Tongue (tissue), 1 donor: ENCODE measurements at regions not wholly inside any gene's neighbourhood (a gene's known extent, or its start where the extent isn't known, plus 50 kb on each side); places are given as distances from the start of the nearest gene placed in this dataset.
"Not testable (repeated sequence)": the region's sequence is repeated elsewhere in the genome, so short reads cannot be mapped to it uniquely, and the experiment has no call there.

ENCODE experiments used
- DNase-seq: peaks from one replicate; pipeline ENCODE4 v3.0.0-alpha.2; 2015

- DNase-seq = no peak
Measured at GRCh38 chr3:86887876-86888275, 103.1 kb downstream of the VGLL3 start.

- DNase-seq = no peak
Measured at GRCh38 chr3:86880066-86880465, 110.9 kb downstream of the VGLL3 start.

GRCh38 chr3:86876504-86877181 lies 114.3 kb downstream of the VGLL3 start:
- not testable (repeated sequence) for DNase-seq

- not testable (repeated sequence) for DNase-seq
Measured at GRCh38 chr3:86874790-86875189, 116.2 kb downstream of the VGLL3 start.

GRCh38 chr3:86869566-86869965 lies 121.4 kb downstream of the VGLL3 start:
- peak; percentile 95 for DNase-seq

- DNase-seq = peak; percentile 78
Measured at GRCh38 chr3:86867982-86868381, 123.0 kb downstream of the VGLL3 start.

GRCh38 chr3:86865506-86865905 lies 125.4 kb downstream of the VGLL3 start:
- DNase-seq = no peak

GRCh38 chr3:86856711-86857110 lies 134.2 kb downstream of the VGLL3 start:
- DNase-seq = no peak

- no peak for DNase-seq
Measured at GRCh38 chr3:86849991-86850390, 141.0 kb downstream of the VGLL3 start.

GRCh38 chr3:86845726-86846125 lies 145.2 kb downstream of the VGLL3 start:
- peak; percentile 74 for DNase-seq

- DNase-seq = no peak
Measured at GRCh38 chr3:86838927-86839326, 152.0 kb downstream of the VGLL3 start.

GRCh38 chr3:86837871-86838270 lies 153.1 kb downstream of the VGLL3 start:
- DNase-seq = no peak

GRCh38 chr3:86830566-86830965 lies 160.4 kb downstream of the VGLL3 start:
- no peak for DNase-seq

GRCh38 chr3:86828751-86829150 lies 162.2 kb downstream of the VGLL3 start:
- peak; percentile 67 for DNase-seq

- not testable (repeated sequence) for DNase-seq
Measured at GRCh38 chr3:86827582-86827981, 163.4 kb downstream of the VGLL3 start.

GRCh38 chr3:86826292-86826691 lies 164.7 kb downstream of the VGLL3 start:
- no peak for DNase-seq

GRCh38 chr3:86815880-86816279 lies 175.1 kb downstream of the VGLL3 start:
- no peak for DNase-seq

- DNase-seq = no peak
Measured at GRCh38 chr3:86814918-86815655, 175.9 kb downstream of the VGLL3 start.

GRCh38 chr3:86814321-86814720 lies 176.6 kb downstream of the VGLL3 start:
- DNase-seq = peak; percentile 27

GRCh38 chr3:86801921-86802320 lies 189.0 kb downstream of the VGLL3 start:
- no peak for DNase-seq

GRCh38 chr3:86801066-86801465 lies 189.9 kb downstream of the VGLL3 start:
- DNase-seq = no peak

- no peak for DNase-seq
Measured at GRCh38 chr3:86800116-86800515, 190.8 kb downstream of the VGLL3 start.

GRCh38 chr3:86797946-86798345 lies 193.0 kb downstream of the VGLL3 start:
- DNase-seq = no peak
